ENCODE measurements at regions not wholly inside any gene's neighbourhood (a gene's known extent, or its start where the extent isn't known, plus 50 kb on each side); places are given as distances from the start of the nearest gene placed in this dataset.

GRCh38 chr6:56890683-56891429 lies 64.1 kb upstream of the BEND6 start:
- TF ChIP-seq EP300 (IDR thresholded peaks at IDR 0.05), result no peak
- no peak for TF ChIP-seq CTCF (IDR thresholded peaks at IDR 0.05)
